ENCODE measurements at regions not wholly inside any gene's neighbourhood (a gene's known extent, or its start where the extent isn't known, plus 50 kb on each side); places are given as distances from the start of the nearest gene placed in this dataset.
A peak's percentile ranks its signal among the peaks of the same experiment; 100 is the strongest.

- H3K4me1 ChIP-seq: peaks cover 0 to 6% (median 0%) of the 10 kb centered on the region in 9 donors
- peaks cover 0 to 76% (median 25%) of the 10 kb centered on the region in 7 donors for H3K27me3 ChIP-seq
- intact Hi-C loops (cut with DNase I): no loop called here
- DNase-seq (no peak), ATAC-seq (no peak)
- no peaks in the 10 kb centered on the region for H3K9me3 ChIP-seq
- no peak overlapping the region for H3K4me3 ChIP-seq
- WGBS, 2 donors: 63 to 66% methylated on average over 9 of the region's 9 CpGs
- no peak overlapping the region for H3K27ac ChIP-seq
- H3K36me3 ChIP-seq: no peaks in the 10 kb centered on the region
- no peak for TF ChIP-seq CTCF (IDR thresholded peaks at IDR 0.05)
Observed at GRCh38 chr20:56776345-56776744, 147.2 kb downstream of the TFAP2C start.

GRCh38 chr20:56778765-56779195 lies 149.7 kb downstream of the TFAP2C start:
- H3K36me3 ChIP-seq: no peaks in the 10 kb centered on the region
- WGBS, 2 donors: 11 to 18% methylated on average over 8 of the region's 8 CpGs
- DNase-seq (peak in 1 of 2 donors; percentile 13), ATAC-seq (peak in 6 of 8 donors; percentile 44 to 64 (median 56))
- no peak for TF ChIP-seq CTCF (IDR thresholded peaks at IDR 0.05)
- H3K27me3 ChIP-seq: peaks cover 0 to 76% (median 40%) of the 10 kb centered on the region in 7 donors
- H3K4me1 ChIP-seq: peaks cover 0 to 6% (median 0%) of the 10 kb centered on the region in 9 donors
- H3K27ac ChIP-seq: no peak overlapping the region
- intact Hi-C loops (cut with DNase I): no loop called here
- no peak overlapping the region for H3K4me3 ChIP-seq
- H3K9me3 ChIP-seq: no peaks in the 10 kb centered on the region

- ATAC-seq (no peak), DNase-seq (no peak)
- no peaks in the 10 kb centered on the region for H3K9me3 ChIP-seq
- intact Hi-C loops (cut with DNase I): no loop called here
- peaks cover 0 to 76% (median 39%) of the 10 kb centered on the region in 7 donors for H3K27me3 ChIP-seq
- H3K4me1 ChIP-seq: peaks cover 0 to 6% (median 0%) of the 10 kb centered on the region in 9 donors
- H3K27ac ChIP-seq: no peak overlapping the region
- TF ChIP-seq CTCF (IDR thresholded peaks at IDR 0.05): no peak
- H3K4me3 ChIP-seq: no peak overlapping the region
- H3K36me3 ChIP-seq: no peaks in the 10 kb centered on the region
- 57 to 70% methylated on average over 9 to 10 of the region's 11 CpGs for WGBS, 2 donors
Observed at GRCh38 chr20:56779452-56780143, 150.5 kb downstream of the TFAP2C start.

- ATAC-seq (no peak), DNase-seq (no peak)
- Histone ChIP-seq H3K9me3 (no peaks in the 10 kb centered on the region), H3K36me3 (no peaks in the 10 kb centered on the region), H3K27ac (no peak overlapping the region), H3K4me3 (no peak overlapping the region), H3K4me1 (peaks cover 0 to 6% (median 0%) of the 10 kb centered on the region in 9 donors), H3K27me3 (peaks cover 0 to 69% (median 33%) of the 10 kb centered on the region in 7 donors)
- no peak for TF ChIP-seq CTCF (IDR thresholded peaks at IDR 0.05)
- intact Hi-C loops (cut with DNase I): no loop called here
- WGBS, 2 donors: 51 to 69% methylated on average over 7 of the region's 7 CpGs
Observed at GRCh38 chr20:56780266-56780665, 151.2 kb downstream of the TFAP2C start.
